ENCODE measurements at regions not wholly inside any gene's neighbourhood (a gene's known extent, or its start where the extent isn't known, plus 50 kb on each side); places are given as distances from the start of the nearest gene placed in this dataset.

GRCh38 chr18:29076645-29077044 is 899.7 kb upstream of the CDH2 start:
- no peaks in the 10 kb centered on the region for H3K27me3 Mint-ChIP-seq
- H3K36me3 Mint-ChIP-seq, result no peaks in the 10 kb centered on the region
- H3K4me1 Mint-ChIP-seq (ENCODE audit: unreplicated experiment), result peaks cover 7% of the 10 kb centered on the region
- no peak overlapping the region for H3K4me3 Mint-ChIP-seq
- H3K27ac Mint-ChIP-seq, result no peak overlapping the region
- TF ChIP-seq CTCF (conservative IDR thresholded peaks at IDR 0.05), result no peak
- no peaks in the 10 kb centered on the region for H3K9me3 Mint-ChIP-seq
- DNase-seq (ENCODE audit: extremely low spot score, unreplicated experiment), result no peak

- Mint-ChIP-seq H3K9me3 (no peaks in the 10 kb centered on the region), H3K4me3 (no peak overlapping the region)
Observed at GRCh38 chr18:29074147-29074546, 897.2 kb upstream of the CDH2 start.

GRCh38 chr18:29071869-29072268 is 894.9 kb upstream of the CDH2 start:
- Mint-ChIP-seq H3K27ac (no peak overlapping the region), H3K36me3 (no peaks in the 10 kb centered on the region), H3K9me3 (no peaks in the 10 kb centered on the region), H3K4me1 (ENCODE audit: unreplicated experiment) (peaks cover 14% of the 10 kb centered on the region), H3K27me3 (no peaks in the 10 kb centered on the region), H3K4me3 (no peak overlapping the region)
- no peak for DNase-seq (ENCODE audit: extremely low spot score, unreplicated experiment)
- no peak for TF ChIP-seq CTCF (conservative IDR thresholded peaks at IDR 0.05)

More at GRCh38 chr18:29074147-29074546, 897.2 kb upstream of the CDH2 start:
- TF ChIP-seq CTCF (conservative IDR thresholded peaks at IDR 0.05), result no peak
- Mint-ChIP-seq H3K27me3 (no peaks in the 10 kb centered on the region), H3K4me1 (ENCODE audit: unreplicated experiment) (peaks cover 14% of the 10 kb centered on the region), H3K36me3 (no peaks in the 10 kb centered on the region), H3K27ac (no peak overlapping the region)
- no peak for DNase-seq (ENCODE audit: extremely low spot score, unreplicated experiment)

GRCh38 chr18:29063346-29063745 is 886.4 kb upstream of the CDH2 start:
- no peak overlapping the region for H3K4me3 Mint-ChIP-seq
- H3K27ac Mint-ChIP-seq, result no peak overlapping the region
- no peak for TF ChIP-seq CTCF (conservative IDR thresholded peaks at IDR 0.05)
- no peak for DNase-seq (ENCODE audit: extremely low spot score, unreplicated experiment)
- H3K4me1 Mint-ChIP-seq (ENCODE audit: unreplicated experiment), result peaks cover 5% of the 10 kb centered on the region
- H3K9me3 Mint-ChIP-seq, result no peaks in the 10 kb centered on the region
- no peaks in the 10 kb centered on the region for H3K27me3 Mint-ChIP-seq
- no peaks in the 10 kb centered on the region for H3K36me3 Mint-ChIP-seq

GRCh38 chr18:29062921-29063320 is 886.0 kb upstream of the CDH2 start:
- TF ChIP-seq CTCF (conservative IDR thresholded peaks at IDR 0.05), result no peak
- no peak for DNase-seq (ENCODE audit: extremely low spot score, unreplicated experiment)
- Mint-ChIP-seq H3K27ac (no peak overlapping the region), H3K9me3 (no peaks in the 10 kb centered on the region), H3K36me3 (no peaks in the 10 kb centered on the region), H3K27me3 (no peaks in the 10 kb centered on the region), H3K4me1 (ENCODE audit: unreplicated experiment) (peaks cover 5% of the 10 kb centered on the region), H3K4me3 (no peak overlapping the region)

- H3K4me3 Mint-ChIP-seq, result no peak overlapping the region
- H3K4me1 Mint-ChIP-seq (ENCODE audit: unreplicated experiment), result peaks cover 5% of the 10 kb centered on the region
- H3K27me3 Mint-ChIP-seq, result no peaks in the 10 kb centered on the region
- no peaks in the 10 kb centered on the region for H3K9me3 Mint-ChIP-seq
- no peak for DNase-seq (ENCODE audit: extremely low spot score, unreplicated experiment)
- TF ChIP-seq CTCF (conservative IDR thresholded peaks at IDR 0.05), result no peak
- no peak overlapping the region for H3K27ac Mint-ChIP-seq
- no peaks in the 10 kb centered on the region for H3K36me3 Mint-ChIP-seq
Observed at GRCh38 chr18:29060349-29060748, 883.4 kb upstream of the CDH2 start.
